Osteoblast (primary cell): ENCODE measurements at regions not wholly inside any gene's neighbourhood (a gene's known extent, or its start where the extent isn't known, plus 50 kb on each side); places are given as distances from the start of the nearest gene placed in this dataset.

ENCODE experiments used
- DNase-seq: peaks from one replicate; pipeline ENCODE4 v3.0.0; 2011; ENCODE audit warnings: low spot score, mixed read lengths; ENCODE audit not compliant: insufficient read length; ENCODE audit errors: missing footprints
- H2AFZ ChIP-seq: 2 replicates; pipeline ENCODE4 v1.6.0; 2011; ENCODE audit warnings: mild to moderate bottlenecking, low read length
- H3K27ac ChIP-seq: 2 replicates; pipeline ENCODE4 v1.5.1; 2011; ENCODE audit warnings: mild to moderate bottlenecking, low read depth, low read length, moderate library complexity
- H3K27me3 ChIP-seq: 2 replicates; pipeline ENCODE4 v1.6.0; 2012; ENCODE audit warnings: mild to moderate bottlenecking, control low read depth, inconsistent platforms, low read length, moderate library complexity; ENCODE audit not compliant: insufficient read depth
- H3K36me3 ChIP-seq: 2 replicates; pipeline ENCODE4 v1.5.1; 2011; ENCODE audit warnings: mild to moderate bottlenecking, low read length, control low read depth, moderate library complexity; ENCODE audit not compliant: insufficient read depth
- H3K4me1 ChIP-seq: 2 replicates; pipeline ENCODE4 v1.5.1; 2011; ENCODE audit warnings: mild to moderate bottlenecking, low read length, control low read depth, moderate library complexity; ENCODE audit not compliant: insufficient read depth
- H3K4me2 ChIP-seq: 2 replicates; pipeline ENCODE4 v1.6.0; 2011; ENCODE audit warnings: mild to moderate bottlenecking, low read length; ENCODE audit not compliant: insufficient read depth
- H3K4me3 ChIP-seq: fragments of 200-600 bp; sonication (generic); 3 replicates; pipeline ENCODE4 v1.5.1; 2012; ENCODE audit warnings: mild to moderate bottlenecking, low read length, inconsistent platforms; ENCODE audit not compliant: insufficient read depth
- H3K79me2 ChIP-seq: 2 replicates; pipeline ENCODE4 v1.6.0; 2012; ENCODE audit warnings: mild to moderate bottlenecking, low read length, control low read depth, inconsistent platforms; ENCODE audit not compliant: insufficient read depth
- H3K9me3 ChIP-seq: 2 replicates; pipeline ENCODE4 v1.5.1; 2011; ENCODE audit warnings: low read depth, low read length, control low read depth
- H4K20me1 ChIP-seq: 2 replicates; pipeline ENCODE4 v1.6.0; 2012; ENCODE audit warnings: mild to moderate bottlenecking, low read length, control low read depth; ENCODE audit not compliant: insufficient read depth
- CTCF ChIP-seq: IDR thresholded peaks from 2 replicates; pipeline ENCODE4 v1.5.1; 2011; ENCODE audit warnings: mild to moderate bottlenecking, low read depth, low read length, moderate library complexity; ENCODE audit errors: extremely low read depth

GRCh38 chr14:62546862-62547474 is 498.3 kb downstream of the KCNH5 start:
- Histone ChIP-seq H3K79me2 (no peaks in the 10 kb centered on the region), H4K20me1 (no peaks in the 10 kb centered on the region), H3K9me3 (peaks cover 5% of the 10 kb centered on the region), H3K36me3 (no peaks in the 10 kb centered on the region), H3K27me3 (no peaks in the 10 kb centered on the region), H3K4me1 (no peaks in the 10 kb centered on the region), H3K4me2 (no peak overlapping the region), H2AFZ (no peak overlapping the region), H3K4me3 (no peak overlapping the region), H3K27ac (no peak overlapping the region)
- no peak for TF ChIP-seq CTCF
- no peak for DNase-seq

- no peaks in the 10 kb centered on the region for H3K27me3 ChIP-seq
- TF ChIP-seq CTCF: no peak
- H2AFZ ChIP-seq: no peak overlapping the region
- no peak overlapping the region for H3K27ac ChIP-seq
- DNase-seq: no peak
- H3K36me3 ChIP-seq: no peaks in the 10 kb centered on the region
- H3K4me1 ChIP-seq: no peaks in the 10 kb centered on the region
- H3K9me3 ChIP-seq: no peaks in the 10 kb centered on the region
- H4K20me1 ChIP-seq: no peaks in the 10 kb centered on the region
- no peak overlapping the region for H3K4me2 ChIP-seq
- no peaks in the 10 kb centered on the region for H3K79me2 ChIP-seq
- no peak overlapping the region for H3K4me3 ChIP-seq
These were observed 487.8 kb downstream of the KCNH5 start for GRCh38 chr14:62557416-62557815.

GRCh38 chr14:62558451-62558850 is 486.8 kb downstream of the KCNH5 start:
- Histone ChIP-seq H2AFZ (no peak overlapping the region), H3K36me3 (no peaks in the 10 kb centered on the region)
- TF ChIP-seq CTCF: no peak

GRCh38 chr14:62585247-62585646 is 460.0 kb downstream of the KCNH5 start:
- Histone ChIP-seq H3K27ac (no peak overlapping the region), H3K9me3 (no peaks in the 10 kb centered on the region), H3K4me3 (no peak overlapping the region), H3K27me3 (no peaks in the 10 kb centered on the region), H3K79me2 (no peaks in the 10 kb centered on the region), H3K4me1 (no peaks in the 10 kb centered on the region), H3K4me2 (no peak overlapping the region), H3K36me3 (no peaks in the 10 kb centered on the region), H4K20me1 (no peaks in the 10 kb centered on the region), H2AFZ (no peak overlapping the region)
- no peak for DNase-seq
- TF ChIP-seq CTCF: no peak

More at GRCh38 chr14:62558451-62558850, 486.8 kb downstream of the KCNH5 start:
- H3K9me3 ChIP-seq: no peaks in the 10 kb centered on the region
- H3K27me3 ChIP-seq: no peaks in the 10 kb centered on the region
- H4K20me1 ChIP-seq: no peaks in the 10 kb centered on the region
- H3K4me1 ChIP-seq: no peaks in the 10 kb centered on the region
- H3K4me2 ChIP-seq: no peak overlapping the region
- DNase-seq: no peak
- no peak overlapping the region for H3K4me3 ChIP-seq
- no peaks in the 10 kb centered on the region for H3K79me2 ChIP-seq
- H3K27ac ChIP-seq: no peak overlapping the region
